GF-D8 (cell line): ENCODE measurements at regions not wholly inside any gene's neighbourhood (a gene's known extent, or its start where the extent isn't known, plus 50 kb on each side); places are given as distances from the start of the nearest gene placed in this dataset.

ENCODE experiments used
- DNase-seq: peaks from one replicate; lab custom pipeline; 2025; lab: John Stamatoyannopoulos, UW

- no peak for DNase-seq
Measured at GRCh38 chr2:125857971-125858794, 797.8 kb upstream of the GYPC start.

- DNase-seq = no peak
Measured at GRCh38 chr2:125861461-125861860, 794.5 kb upstream of the GYPC start.

- DNase-seq = no peak
Measured at GRCh38 chr2:125867908-125868307, 788.0 kb upstream of the GYPC start.

GRCh38 chr2:125870264-125870663, 785.7 kb upstream of the GYPC start:
- DNase-seq = no peak

GRCh38 chr2:125870746-125871145, 785.2 kb upstream of the GYPC start:
- no peak for DNase-seq

GRCh38 chr2:125874564-125874963, 781.4 kb upstream of the GYPC start:
- no peak for DNase-seq

- no peak for DNase-seq
Measured at GRCh38 chr2:125885340-125885739, 770.6 kb upstream of the GYPC start.

GRCh38 chr2:125886153-125886552, 769.8 kb upstream of the GYPC start:
- no peak for DNase-seq

GRCh38 chr2:125901278-125901677, 754.7 kb upstream of the GYPC start:
- no peak for DNase-seq

GRCh38 chr2:125925891-125926546, 729.9 kb upstream of the GYPC start:
- no peak for DNase-seq

- no peak for DNase-seq
Measured at GRCh38 chr2:125935559-125935958, 720.4 kb upstream of the GYPC start.

GRCh38 chr2:125942585-125943424, 713.2 kb upstream of the GYPC start:
- no peak for DNase-seq

- no peak for DNase-seq
Measured at GRCh38 chr2:125959047-125959446, 696.9 kb upstream of the GYPC start.

- DNase-seq = no peak
Measured at GRCh38 chr2:125961739-125962138, 694.2 kb upstream of the GYPC start.

GRCh38 chr2:125979886-125980285, 676.1 kb upstream of the GYPC start:
- no peak for DNase-seq

GRCh38 chr2:125983364-125983763, 672.6 kb upstream of the GYPC start:
- DNase-seq = no peak

GRCh38 chr2:126029316-126029715, 626.6 kb upstream of the GYPC start:
- DNase-seq = no peak

GRCh38 chr2:126038861-126039260, 617.1 kb upstream of the GYPC start:
- DNase-seq = no peak

GRCh38 chr2:126041391-126042047, 614.4 kb upstream of the GYPC start:
- no peak for DNase-seq

- no peak for DNase-seq
Measured at GRCh38 chr2:126042089-126042488, 613.9 kb upstream of the GYPC start.

- DNase-seq = no peak
Measured at GRCh38 chr2:126048719-126049118, 607.2 kb upstream of the GYPC start.

GRCh38 chr2:126049461-126049860, 606.5 kb upstream of the GYPC start:
- no peak for DNase-seq
